GM12891 (cell line): ENCODE measurements at regions not wholly inside any gene's neighbourhood (a gene's known extent, or its start where the extent isn't known, plus 50 kb on each side); places are given as distances from the start of the nearest gene placed in this dataset.

Experiments used
- POLR2A ChIP-seq: IDR thresholded peaks from 2 replicates; pipeline ENCODE4 v1.6.1; 2011; ENCODE audit warnings: low read depth, low read length, control low read depth
- SPI1 ChIP-seq: IDR thresholded peaks from 2 replicates; pipeline ENCODE4 v1.6.1; 2011; ENCODE audit warnings: low read depth, low read length, control low read depth
- TAF1 ChIP-seq: IDR thresholded peaks from 2 replicates; pipeline ENCODE4 v1.6.1; 2011; ENCODE audit warnings: low read depth, low read length, control low read depth

GRCh38 chr9:115657695-115658094, 495.9 kb upstream of the PAPPA start:
- no peak for TF ChIP-seq TAF1
- TF ChIP-seq POLR2A, result no peak
- no peak for TF ChIP-seq SPI1
